ENCODE measurements at regions not wholly inside any gene's neighbourhood (a gene's known extent, or its start where the extent isn't known, plus 50 kb on each side); places are given as distances from the start of the nearest gene placed in this dataset.

- Histone ChIP-seq H3K4me3 (no peak overlapping the region), H3K36me3 (no peaks in the 10 kb centered on the region), H3K27me3 (no peaks in the 10 kb centered on the region), H3K4me1 (peaks cover 0 to 4% (median 0%) of the 10 kb centered on the region in 12 donors), H3K9me3 (no peaks in the 10 kb centered on the region), H3K27ac (no peak overlapping the region)
- 1 to 14% (median 6%) methylated on average over 2 of the region's 2 CpGs for WGBS, 4 donors
- intact Hi-C loops (cut with DNase I): no loop called here
- DNase-seq (peak in 4 of 5 donors; percentile 40 to 66 (median 44)), ATAC-seq (peak in 3 of 4 donors; percentile 67 to 85 (median 78))
- TF ChIP-seq CTCF (IDR thresholded peaks at IDR 0.05): no peak
- TF ChIP-seq POLR2A (IDR thresholded peaks at IDR 0.05): no peak
Observed at GRCh38 chr18:59957957-59958356, 58.2 kb downstream of the PMAIP1 start.

- Histone ChIP-seq H3K4me1 (peaks cover 0 to 4% (median 0%) of the 10 kb centered on the region in 12 donors), H3K4me3 (no peak overlapping the region), H3K36me3 (no peaks in the 10 kb centered on the region), H3K27me3 (no peaks in the 10 kb centered on the region), H3K27ac (no peak overlapping the region), H3K9me3 (no peaks in the 10 kb centered on the region)
- intact Hi-C loops (cut with DNase I): no loop called here
- no peak for TF ChIP-seq CTCF (IDR thresholded peaks at IDR 0.05)
- no peak for TF ChIP-seq POLR2A (IDR thresholded peaks at IDR 0.05)
- 67 to 68% (median 67%) methylated on average over 2 of the region's 2 CpGs for WGBS, 4 donors
- DNase-seq (no peak), ATAC-seq (no peak)
Observed at GRCh38 chr18:59954755-59955156, 55.0 kb downstream of the PMAIP1 start.

DNA sequence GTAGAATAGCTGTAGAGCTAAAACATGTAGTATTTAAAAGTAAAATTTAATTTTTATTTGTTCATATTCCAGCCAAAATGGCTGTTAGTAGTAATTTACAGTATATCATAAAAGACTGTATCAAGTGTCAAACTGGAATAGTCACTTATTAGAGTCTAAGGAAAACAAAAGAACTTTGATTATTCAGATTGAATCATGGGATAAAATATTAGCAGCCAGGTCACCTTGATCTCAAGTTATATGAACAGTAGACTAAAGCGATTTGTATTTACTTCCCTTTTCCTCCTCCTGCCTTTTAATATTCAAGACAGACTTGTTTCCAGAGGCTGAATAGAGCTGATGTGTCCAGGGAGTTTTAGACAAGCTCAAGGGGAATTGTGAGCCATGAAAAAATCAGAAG, 54.4 kb downstream of the PMAIP1 start:
- TF ChIP-seq CTCF (IDR thresholded peaks at IDR 0.05) (no peak), POLR2A (IDR thresholded peaks at IDR 0.05) (no peak)
- intact Hi-C loops (cut with DNase I): no loop called here
- 73 to 84% (median 79%) methylated on average over 1 of the region's 1 CpG for WGBS, 4 donors

More for the DNA sequence above, 54.4 kb downstream of the PMAIP1 start:
- H3K4me3 ChIP-seq: no peak overlapping the region
- no peaks in the 10 kb centered on the region for H3K9me3 ChIP-seq
- DNase-seq (no peak), ATAC-seq (no peak)
- peaks cover 0 to 4% (median 0%) of the 10 kb centered on the region in 12 donors for H3K4me1 ChIP-seq
- H3K27ac ChIP-seq: no peak overlapping the region
- no peaks in the 10 kb centered on the region for H3K36me3 ChIP-seq
- H3K27me3 ChIP-seq: no peaks in the 10 kb centered on the region

Measured in heart left ventricle (tissue), 16 donors.